HepG2 (cell line): ENCODE measurements at regions not wholly inside any gene's neighbourhood (a gene's known extent, or its start where the extent isn't known, plus 50 kb on each side); places are given as distances from the start of the nearest gene placed in this dataset.

Experiments used
- ATAC-seq: fragments of 200-7000 bp; cut with Tn5 transposase; 3 replicates; pipeline ENCODE4 v1.9.1; 2020; ENCODE audit warnings: mild to moderate bottlenecking, moderate library complexity
- BruUV-seq: library from RNA; stranded (reverse); fragments of 400-500 nt; replicated peaks from 2 replicates; lab custom pipeline; 2021; lab: Mats Ljungman, UMichigan
- CTCF ChIA-PET: fragments of 300-600 bp; formaldehyde crosslinking; extraction: SDS; loops from one replicate; lab custom pipeline; 2021; ENCODE audit warnings: low total read pairs, inconsistent platforms, low intra/inter-chr PET ratio; lab: Yijun Ruan, JAX
- POLR2A ChIA-PET: fragments of 350-600 bp; sonication (Branson Sonifier 250); formaldehyde crosslinking; loops from one replicate; lab custom pipeline; 2020; ENCODE audit warnings: antibody characterized with exemption, inconsistent platforms; lab: Yijun Ruan, JAX
- DNase-seq: peaks from one replicate; pipeline ENCODE4 v3.0.0-alpha.2; 2015; ENCODE audit warnings: low spot score
- FAIRE-seq: peaks from 3 replicates; lab custom pipeline; 2011; peaks lifted over from hg19 to GRCh38; lab: Jason Lieb, UNC
- H2AFZ ChIP-seq: one replicate; pipeline ENCODE4 v1.6.1; 2011; ENCODE audit warnings: low read length, inconsistent platforms
- H3K27ac ChIP-seq: fragments of 300-600 bp; 3 replicates; pipeline ENCODE4 v1.8.0; 2011; ENCODE audit warnings: mixed run types, mild to moderate bottlenecking, mixed read lengths, low read length, inconsistent platforms; ENCODE audit not compliant: insufficient read depth; ENCODE audit errors: extremely low read length
- H3K27me3 ChIP-seq, 2 experiments: fragments of 200-600 bp in 1 of 2; 2 replicates in 1 of 2; 3 replicates in 1 of 2; pipeline versions ENCODE4 v1.6.0 to v1.8.0; 2011; ENCODE audit warnings: low read length in 2 of 2, mild to moderate bottlenecking in 2 of 2, moderate library complexity in 2 of 2, inconsistent platforms in 1 of 2; ENCODE audit not compliant: insufficient read depth in 2 of 2, control insufficient read depth in 1 of 2
- H3K36me3 ChIP-seq, 2 experiments: fragments of 200-600 bp in 1 of 2; replicated peaks in 1 of 2; 2 replicates in 1 of 2; 3 replicates in 1 of 2; pipeline versions ENCODE4 v1.5.1 to v1.8.0; 2011; ENCODE audit warnings: low read length in 2 of 2, inconsistent platforms in 1 of 2; ENCODE audit not compliant: insufficient read depth in 2 of 2, control insufficient read depth in 1 of 2
- H3K4me1 ChIP-seq: 2 replicates; pipeline ENCODE4 v1.5.1; 2012; ENCODE audit warnings: low read length, inconsistent platforms; ENCODE audit not compliant: insufficient read depth
- H3K4me2 ChIP-seq: 2 replicates; pipeline ENCODE4 v1.6.0; 2011; ENCODE audit warnings: low read depth, low read length, inconsistent platforms
- H3K4me3 ChIP-seq, 3 experiments: fragments of 200-600 bp in 1 of 3; sonication (generic), shearing (Covaris generic) in 1 of 3; replicated peaks in 1 of 3; 2 replicates each; pipeline ENCODE4 v1.5.1; 2011 to 2016; ENCODE audit warnings: low read length in 3 of 3, inconsistent platforms in 2 of 3, low read depth in 2 of 3, mild to moderate bottlenecking in 2 of 3, control low read depth in 1 of 3, mixed read lengths in 1 of 3; ENCODE audit not compliant: insufficient read depth in 1 of 3
- H3K79me2 ChIP-seq: one replicate; pipeline ENCODE4 v1.6.1; 2011; ENCODE audit warnings: low read length, inconsistent platforms; ENCODE audit not compliant: insufficient read depth
- H3K9ac ChIP-seq: 2 replicates; pipeline ENCODE4 v1.6.0; 2011; ENCODE audit warnings: mild to moderate bottlenecking, low read depth, low read length, inconsistent platforms; ENCODE audit not compliant: insufficient read depth
- H3K9me3 ChIP-seq: 2 replicates; pipeline ENCODE4 v1.5.1; 2012; ENCODE audit warnings: mild to moderate bottlenecking, low read length
- H4K20me1 ChIP-seq: 2 replicates; pipeline ENCODE4 v1.6.0; 2011; ENCODE audit warnings: inconsistent platforms, mild to moderate bottlenecking, low read length, moderate library complexity; ENCODE audit not compliant: insufficient read depth
- AGO2 ChIP-seq: fragments of 200-400 bp; formaldehyde crosslinking; optimal IDR thresholded peaks from 2 replicates; pipeline ENCODE3; 2017; ENCODE audit warnings: mild to moderate bottlenecking, low read depth, low read length, moderate library complexity
- LBX2 ChIP-seq: sonication (generic); formaldehyde crosslinking; IDR thresholded peaks from 2 replicates; pipeline ENCODE4 v1.5.0; 2020; ENCODE audit warnings: missing genetic modification reagents, mild to moderate bottlenecking, borderline replicate concordance
- LRRFIP1 ChIP-seq: sonication (generic); formaldehyde crosslinking; conservative IDR thresholded peaks from 2 replicates; pipeline ENCODE4 v1.4.0; 2020; ENCODE audit warnings: missing genetic modification reagents
- NFIC ChIP-seq: IDR thresholded peaks from 2 replicates; pipeline ENCODE4 v1.6.1; 2012; ENCODE audit warnings: mild to moderate bottlenecking, low read length, inconsistent platforms
- PREB ChIP-seq: sonication (generic); formaldehyde crosslinking; IDR thresholded peaks from 2 replicates; pipeline ENCODE4 v1.4.0; 2020; ENCODE audit warnings: missing genetic modification reagents
- RBM22 ChIP-seq: fragments of 200-400 bp; formaldehyde crosslinking; optimal IDR thresholded peaks from 2 replicates; pipeline ENCODE3; 2017; ENCODE audit warnings: mild to moderate bottlenecking, low read length, moderate library complexity
- SCMH1 ChIP-seq: sonication (generic); formaldehyde crosslinking; IDR thresholded peaks from 2 replicates; pipeline ENCODE4 v1.9.0; 2021; ENCODE audit warnings: missing genetic modification reagents, mild to moderate bottlenecking, borderline replicate concordance
- SIX4 ChIP-seq: sonication (generic); formaldehyde crosslinking; IDR thresholded peaks from 2 replicates; pipeline ENCODE4 v1.4.0; 2020; ENCODE audit warnings: missing genetic modification reagents
- SP5 ChIP-seq: IDR thresholded peaks from 2 replicates; pipeline ENCODE4 v1.6.1; 2016; ENCODE audit warnings: low read depth, borderline replicate concordance
- TCF7L2 ChIP-seq: IDR thresholded peaks from 2 replicates; pipeline ENCODE4 v1.6.1; 2011; ENCODE audit warnings: mild to moderate bottlenecking, low read depth, low read length, moderate library complexity
- ZFX ChIP-seq: sonication (generic); formaldehyde crosslinking; IDR thresholded peaks from 2 replicates; pipeline ENCODE4 v1.4.0; 2020; ENCODE audit warnings: mild to moderate bottlenecking, low read depth, missing genetic modification reagents, moderate library complexity
- ZNF101 ChIP-seq: sonication (generic); formaldehyde crosslinking; IDR thresholded peaks from 2 replicates; pipeline ENCODE4 v1.4.0; 2020; ENCODE audit warnings: mild to moderate bottlenecking, low read depth, missing genetic modification reagents, borderline replicate concordance
- ZNF280D ChIP-seq: sonication (generic); formaldehyde crosslinking; IDR thresholded peaks from 2 replicates; pipeline ENCODE4 v1.5.1; 2020; ENCODE audit warnings: mild to moderate bottlenecking, missing genetic modification reagents
- ZNF513 ChIP-seq: sonication (generic); formaldehyde crosslinking; conservative IDR thresholded peaks from 2 replicates; pipeline ENCODE4 v1.5.0; 2020; ENCODE audit warnings: missing genetic modification reagents
- ZNF7 ChIP-seq: IDR thresholded peaks from 2 replicates; pipeline ENCODE4 v1.6.1; 2016; ENCODE audit warnings: missing biosample characterization, missing genetic modification reagents
- ZNF777 ChIP-seq: sonication (generic); formaldehyde crosslinking; IDR thresholded peaks from 2 replicates; pipeline ENCODE4 v1.4.0; 2020; ENCODE audit warnings: missing genetic modification reagents
- WGBS: methylation state at CpG from one replicate; pipeline ENCODE4 v1.1.6; 2017; ENCODE audit warnings: low lambda C conversion rate; 5-methylcytosine and 5-hydroxymethylcytosine counted together
- in situ Hi-C: cut with HindIII; loops from 2 replicates; pipeline ENCODE4 v1.10.0; 2017; ENCODE audit warnings: low pct_unique_long_range_greater_than_20kb; ENCODE audit not compliant: extremely low pct_ligation_motif_present
- intact Hi-C: fragments of 100-400 bp; cut with micrococcal nuclease; formaldehyde crosslinking; loops from one replicate; pipeline ENCODE4 v1.10.0; 2022; ENCODE audit not compliant: unreplicated experiment

GRCh38 chr18:73544032-73544431 is 603.6 kb downstream of the FBXO15 start (continued):
- TF ChIP-seq ZNF101 (CRISPR knock-in tag) (no peak), SP5 (CRISPR knock-in tag) (no peak), TCF7L2 (no peak), AGO2 (no peak), SCMH1 (CRISPR knock-in tag) (no peak), NFIC (no peak), SIX4 (no peak), ZNF777 (no peak)
- TF ChIP-seq, all 625 proteins: peak for 0

GRCh38 chr18:73535990-73536389 is 611.6 kb downstream of the FBXO15 start:
- Histone ChIP-seq H4K20me1 (no peaks in the 10 kb centered on the region), H3K4me3 (no peak overlapping the region), H3K27ac (no peak overlapping the region), H3K36me3 (no peaks in the 10 kb centered on the region), H3K9me3 (no peaks in the 10 kb centered on the region), H3K9ac (no peak overlapping the region), H3K4me2 (no peak overlapping the region), H3K79me2 (no peaks in the 10 kb centered on the region), H3K27me3 (no peaks in the 10 kb centered on the region), H3K4me1 (no peaks in the 10 kb centered on the region), H2AFZ (no peak overlapping the region)
- POLR2A ChIA-PET, result no interaction called here
- 0% methylated on average over 1 of the region's 1 CpG for whole genome bisulfite sequencing
- DNase-seq, result no peak
- FAIRE-seq, result no peak
- CTCF ChIA-PET, result no interaction called here
- in situ Hi-C loops, result no loop called here
- intact Hi-C loops, result no loop called here
- ATAC-seq, result no peak
- BruUV-seq, result no TSS peak
- no peak for TF ChIP-seq LBX2 (CRISPR knock-in tag)
- no peak for TF ChIP-seq ZNF280D (CRISPR knock-in tag)
- no peak for TF ChIP-seq PREB (CRISPR knock-in tag)
- no peak for TF ChIP-seq ZFX (CRISPR knock-in tag)
- TF ChIP-seq ZNF7, result no peak
- TF ChIP-seq RBM22, result no peak
- TF ChIP-seq LRRFIP1 (CRISPR knock-in tag), result no peak
- no peak for TF ChIP-seq ZNF513 (CRISPR knock-in tag)
